ENCODE measurements at regions not wholly inside any gene's neighbourhood (a gene's known extent, or its start where the extent isn't known, plus 50 kb on each side); places are given as distances from the start of the nearest gene placed in this dataset.

DNA sequence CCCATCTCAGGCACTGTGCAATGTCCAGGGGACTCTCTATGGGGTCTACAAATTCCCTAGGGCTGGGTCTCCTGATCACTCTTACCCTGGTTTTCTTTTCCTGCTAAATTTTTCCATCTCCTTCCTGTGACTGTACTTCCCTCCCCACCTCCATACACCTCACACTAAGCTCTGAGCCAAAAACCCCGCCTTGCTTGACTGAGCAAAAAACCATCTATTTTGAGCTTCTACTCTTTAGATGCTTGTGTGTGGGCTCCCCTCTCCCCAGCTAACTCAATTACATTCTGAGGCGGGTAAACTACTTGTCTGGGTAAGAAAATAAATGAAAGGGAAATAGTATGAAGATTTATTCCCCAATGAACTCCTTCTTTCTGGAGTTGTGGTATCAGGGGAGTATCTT is 187.9 kb downstream of the PTPRU start:
- H3K4me3 Mint-ChIP-seq (ENCODE audit: low read depth) = no peak overlapping the region

DNA sequence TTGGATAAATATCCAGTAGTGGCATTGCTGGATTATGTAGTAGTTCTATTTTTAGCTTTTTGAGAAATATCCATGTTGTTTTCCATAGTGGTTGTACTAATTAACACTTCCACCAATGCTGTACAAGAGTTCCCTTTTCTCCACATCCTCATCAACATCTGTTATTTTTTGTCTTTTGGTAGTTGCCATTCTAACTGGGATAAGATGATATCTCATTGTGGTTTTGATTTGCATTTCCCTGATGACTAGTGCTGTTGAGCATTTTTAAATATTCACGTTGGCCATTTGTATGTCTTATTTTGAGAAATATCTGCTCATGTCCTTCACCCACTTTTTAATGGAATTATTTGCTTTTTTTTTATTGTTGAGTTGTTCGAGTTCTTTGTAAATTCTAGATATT is 183.9 kb downstream of the PTPRU start:
- peaks cover 2% of the 10 kb centered on the region for H3K36me3 Mint-ChIP-seq (ENCODE audit: insufficient read depth)
- H3K4me1 Mint-ChIP-seq (ENCODE audit: low read depth) = peaks cover 18% of the 10 kb centered on the region
- H3K27ac Mint-ChIP-seq = no peak overlapping the region
- TF ChIP-seq, protein P1, sequence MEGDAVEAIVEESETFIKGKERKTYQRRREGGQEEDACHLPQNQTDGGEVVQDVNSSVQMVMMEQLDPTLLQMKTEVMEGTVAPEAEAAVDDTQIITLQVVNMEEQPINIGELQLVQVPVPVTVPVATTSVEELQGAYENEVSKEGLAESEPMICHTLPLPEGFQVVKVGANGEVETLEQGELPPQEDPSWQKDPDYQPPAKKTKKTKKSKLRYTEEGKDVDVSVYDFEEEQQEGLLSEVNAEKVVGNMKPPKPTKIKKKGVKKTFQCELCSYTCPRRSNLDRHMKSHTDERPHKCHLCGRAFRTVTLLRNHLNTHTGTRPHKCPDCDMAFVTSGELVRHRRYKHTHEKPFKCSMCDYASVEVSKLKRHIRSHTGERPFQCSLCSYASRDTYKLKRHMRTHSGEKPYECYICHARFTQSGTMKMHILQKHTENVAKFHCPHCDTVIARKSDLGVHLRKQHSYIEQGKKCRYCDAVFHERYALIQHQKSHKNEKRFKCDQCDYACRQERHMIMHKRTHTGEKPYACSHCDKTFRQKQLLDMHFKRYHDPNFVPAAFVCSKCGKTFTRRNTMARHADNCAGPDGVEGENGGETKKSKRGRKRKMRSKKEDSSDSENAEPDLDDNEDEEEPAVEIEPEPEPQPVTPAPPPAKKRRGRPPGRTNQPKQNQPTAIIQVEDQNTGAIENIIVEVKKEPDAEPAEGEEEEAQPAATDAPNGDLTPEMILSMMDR (IDR thresholded peaks at IDR 0.05; ENCODE audit: unreplicated experiment) = no peak
- H3K4me3 Mint-ChIP-seq (ENCODE audit: low read depth) = no peak overlapping the region
- H3K9me3 Mint-ChIP-seq (ENCODE audit: low read depth) = peaks cover 11% of the 10 kb centered on the region
- DNase-seq (ENCODE audit: low spot score, unreplicated experiment) = no peak
- no peaks in the 10 kb centered on the region for H3K27me3 Mint-ChIP-seq

More for the DNA sequence above, 187.9 kb downstream of the PTPRU start:
- Mint-ChIP-seq H3K9me3 (ENCODE audit: low read depth) (peaks cover 11% of the 10 kb centered on the region), H3K27me3 (no peaks in the 10 kb centered on the region), H3K36me3 (ENCODE audit: insufficient read depth) (peaks cover 2% of the 10 kb centered on the region), H3K4me1 (ENCODE audit: low read depth) (no peaks in the 10 kb centered on the region), H3K27ac (no peak overlapping the region)
- TF ChIP-seq, protein P1 (IDR thresholded peaks at IDR 0.05; ENCODE audit: unreplicated experiment) = no peak
- no peak for DNase-seq (ENCODE audit: low spot score, unreplicated experiment)

DNA sequence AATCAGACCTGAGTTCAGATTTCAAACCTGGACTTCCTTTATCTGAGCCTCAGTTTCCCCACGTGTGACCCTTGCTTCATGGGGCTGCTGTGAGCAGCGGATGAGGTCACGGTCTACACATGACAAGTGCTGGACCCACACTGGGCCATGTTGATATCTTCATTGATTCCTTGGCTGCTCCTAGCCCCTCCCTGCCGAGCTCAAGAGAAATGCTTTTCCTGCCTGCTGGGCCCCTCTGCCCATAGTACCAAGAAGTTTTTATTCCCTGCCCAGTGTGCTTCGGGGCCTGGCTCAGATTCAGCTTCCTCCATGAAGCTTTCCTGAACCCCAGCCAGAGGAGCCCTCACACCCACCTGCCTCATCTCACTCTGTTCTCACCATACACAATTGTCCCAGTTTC is 181.6 kb downstream of the PTPRU start:
- Mint-ChIP-seq H3K27me3 (peaks cover 3% of the 10 kb centered on the region), H3K4me3 (ENCODE audit: low read depth) (no peak overlapping the region), H3K4me1 (ENCODE audit: low read depth) (peaks cover 22% of the 10 kb centered on the region), H3K36me3 (ENCODE audit: insufficient read depth) (peaks cover 2% of the 10 kb centered on the region), H3K9me3 (ENCODE audit: low read depth) (peaks cover 11% of the 10 kb centered on the region), H3K27ac (no peak overlapping the region)
- TF ChIP-seq, protein P1 (IDR thresholded peaks at IDR 0.05; ENCODE audit: unreplicated experiment) = no peak
- no peak for DNase-seq (ENCODE audit: low spot score, unreplicated experiment)

DNA sequence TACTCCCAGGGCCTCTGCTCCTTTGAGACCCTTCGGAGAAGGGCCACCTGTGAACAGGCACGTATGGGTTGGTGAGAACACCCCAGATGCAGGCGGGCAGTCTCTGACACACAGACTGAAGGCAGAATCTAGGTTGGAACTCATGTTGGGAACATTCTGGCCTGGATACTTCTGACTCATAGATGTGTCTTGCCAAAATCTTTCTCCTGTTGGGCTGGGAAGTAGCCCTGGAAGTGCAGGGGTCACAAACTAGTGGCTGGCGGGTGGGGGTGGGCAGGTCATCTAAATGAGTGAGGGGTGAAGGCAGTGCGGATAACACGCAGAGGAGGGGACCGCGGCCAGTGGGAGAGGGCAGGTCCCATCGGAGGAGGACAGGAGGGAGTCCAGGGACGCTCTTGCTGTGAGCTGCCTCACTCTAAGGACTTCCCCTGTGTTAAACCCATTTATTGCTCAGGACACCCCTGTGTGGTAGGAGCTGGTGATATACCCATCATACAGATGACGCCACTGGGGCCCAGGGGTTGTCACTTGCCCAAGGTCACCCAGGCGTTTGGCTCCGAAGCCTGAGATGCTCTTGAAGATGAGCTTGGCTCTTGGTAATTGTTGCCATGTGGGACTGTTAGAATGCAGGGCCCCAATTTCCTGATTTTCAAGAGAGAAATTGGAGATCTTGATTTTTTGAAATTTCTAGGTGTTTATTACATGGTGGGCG is 181.0 kb downstream of the PTPRU start:
- Mint-ChIP-seq H3K36me3 (ENCODE audit: insufficient read depth) (peaks cover 2% of the 10 kb centered on the region), H3K4me3 (ENCODE audit: low read depth) (no peak overlapping the region), H3K27me3 (peaks cover 3% of the 10 kb centered on the region), H3K4me1 (ENCODE audit: low read depth) (peaks cover 22% of the 10 kb centered on the region), H3K27ac (no peak overlapping the region), H3K9me3 (ENCODE audit: low read depth) (peaks cover 11% of the 10 kb centered on the region)
- DNase-seq (ENCODE audit: low spot score, unreplicated experiment) = no peak
- TF ChIP-seq, protein P1 (IDR thresholded peaks at IDR 0.05; ENCODE audit: unreplicated experiment) = no peak

DNA sequence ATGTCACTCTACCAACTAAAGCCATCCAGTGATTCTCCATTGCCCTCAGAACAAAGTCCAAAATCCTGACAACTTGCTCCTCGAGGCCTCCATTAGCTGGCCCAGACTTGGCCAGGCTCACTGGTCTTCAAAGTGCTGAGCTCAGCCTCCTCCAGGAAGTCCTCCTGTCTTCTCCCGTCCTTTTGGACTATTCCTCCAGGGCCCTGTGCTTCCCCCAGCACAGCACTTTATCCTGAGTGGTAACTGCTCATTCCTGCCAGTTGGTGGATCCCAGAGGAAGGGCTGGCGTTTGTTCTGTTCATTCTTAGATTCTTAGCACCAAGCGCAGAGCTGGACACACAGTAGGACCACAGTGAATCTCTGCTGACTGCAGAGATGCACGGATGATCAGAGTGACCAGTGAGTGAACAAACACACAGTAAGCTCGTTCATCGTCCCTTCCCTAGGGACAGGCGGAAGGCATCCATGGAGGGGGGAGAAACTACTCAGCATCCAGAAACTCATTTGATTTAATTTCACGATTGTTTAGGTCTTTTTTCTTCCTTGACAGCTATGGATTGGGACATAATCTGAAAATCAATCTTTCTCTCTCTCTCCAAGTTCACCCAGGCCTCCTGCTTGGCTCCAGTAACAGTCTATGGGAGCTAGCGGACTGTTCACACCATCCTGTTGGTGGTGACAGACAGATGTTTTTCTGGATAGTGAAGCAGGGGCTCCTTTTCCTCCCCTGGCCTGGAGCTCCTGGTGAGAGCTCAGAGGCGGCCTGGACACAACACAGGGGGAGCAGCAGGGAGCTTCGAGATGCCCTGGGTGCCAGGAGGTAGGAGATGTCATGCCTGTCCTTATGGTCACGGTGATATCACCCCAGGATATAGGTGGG is 180.2 kb downstream of the PTPRU start:
- H3K9me3 Mint-ChIP-seq (ENCODE audit: low read depth) = peaks cover 6% of the 10 kb centered on the region

More for the DNA sequence above, 180.2 kb downstream of the PTPRU start:
- Mint-ChIP-seq H3K27me3 (peaks cover 3% of the 10 kb centered on the region), H3K27ac (peak overlapping the region; percentile 35), H3K36me3 (ENCODE audit: insufficient read depth) (peaks cover 1% of the 10 kb centered on the region), H3K4me1 (ENCODE audit: low read depth) (peaks cover 22% of the 10 kb centered on the region), H3K4me3 (ENCODE audit: low read depth) (no peak overlapping the region)
- no peak for DNase-seq (ENCODE audit: low spot score, unreplicated experiment)
- TF ChIP-seq, protein P1 (IDR thresholded peaks at IDR 0.05; ENCODE audit: unreplicated experiment) = peak; percentile 44

Data from progenitor cell of endocrine pancreas (in vitro differentiated cells).